Effector CD4-positive, alpha-beta T cell (primary cell): ENCODE measurements at regions not wholly inside any gene's neighbourhood (a gene's known extent, or its start where the extent isn't known, plus 50 kb on each side); places are given as distances from the start of the nearest gene placed in this dataset.

Source experiments
- DNase-seq: peaks from one replicate; pipeline ENCODE4 v3.0.0-alpha.2; 2020

DNA sequence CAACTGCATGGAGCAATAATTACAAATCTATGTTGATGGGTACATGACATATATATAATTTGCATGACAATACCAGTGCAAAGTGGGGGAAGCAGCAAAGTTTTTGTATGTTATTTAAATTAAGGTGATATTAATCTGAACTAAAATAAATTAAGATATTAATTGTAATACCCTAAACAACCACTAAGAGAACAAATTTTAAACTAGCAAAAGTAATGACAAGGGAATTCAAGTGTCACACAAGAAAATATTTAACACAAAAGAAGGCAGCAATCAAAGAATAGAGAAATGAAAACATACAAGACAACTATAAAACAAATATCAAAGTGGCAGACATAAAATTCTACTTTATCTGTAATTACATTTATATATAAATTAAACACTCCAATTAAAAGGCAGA, 2003.4 kb downstream of the MAT2B start:
- DNase-seq: no peak

DNA sequence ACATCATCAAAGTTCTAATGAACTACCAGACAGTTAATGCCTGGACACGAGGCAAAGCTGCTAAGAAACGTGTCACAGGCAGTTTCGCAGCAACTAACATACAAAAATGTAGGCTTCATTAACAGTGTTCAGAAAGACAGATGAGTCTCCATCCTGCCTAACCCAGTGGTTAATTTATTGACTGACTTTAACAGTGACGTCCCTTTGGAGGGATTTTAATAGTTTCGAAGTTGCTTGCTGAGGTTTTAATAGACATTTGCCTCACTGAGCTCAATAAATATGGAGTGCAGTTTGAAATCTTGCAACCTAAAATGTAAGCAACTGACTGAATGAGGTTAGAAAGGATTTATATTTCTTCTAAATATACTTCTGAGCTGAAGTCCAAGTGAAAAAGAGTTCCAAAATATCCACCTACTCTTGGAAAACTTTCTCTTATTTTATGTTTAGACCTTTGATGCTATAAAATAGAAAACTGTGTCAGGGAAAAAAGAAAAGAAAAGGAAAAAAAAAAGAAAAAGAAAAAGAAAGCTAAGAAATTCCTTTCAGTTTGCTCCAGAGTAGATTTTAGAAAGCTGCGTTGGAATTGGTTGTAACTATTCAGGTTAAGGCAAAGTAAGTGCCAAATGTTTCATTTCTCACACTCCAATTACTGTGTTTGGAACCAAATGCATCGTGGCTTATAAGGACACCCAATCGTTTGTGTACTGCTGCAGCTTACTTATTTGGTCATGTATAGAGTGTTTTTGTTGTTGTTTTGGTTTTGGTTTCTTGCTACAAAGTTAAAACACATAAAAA, 2016.6 kb downstream of the MAT2B start:
- no peak for DNase-seq

DNA sequence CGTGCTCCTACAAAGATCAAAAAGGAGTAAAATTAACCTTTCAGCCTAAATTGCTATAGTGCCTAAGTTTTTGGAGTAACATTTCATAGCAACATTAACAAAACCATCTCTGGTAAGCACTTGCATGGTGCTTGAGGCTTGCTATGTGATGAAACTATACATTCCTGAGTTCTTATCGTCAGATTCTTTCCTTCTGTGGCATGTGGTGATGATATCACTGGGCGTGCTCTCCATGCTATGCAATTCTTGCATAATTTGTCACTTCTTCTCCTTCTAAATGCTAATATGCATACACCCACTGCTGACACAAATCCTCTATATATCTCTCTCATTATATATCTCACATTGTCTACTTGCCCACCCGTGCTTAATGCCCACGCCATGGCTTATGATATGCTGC, 2019.9 kb downstream of the MAT2B start:
- DNase-seq: no peak

- no peak for DNase-seq
These were observed 2020.9 kb downstream of the MAT2B start for GRCh38 chr5:165526357-165526756.

DNA sequence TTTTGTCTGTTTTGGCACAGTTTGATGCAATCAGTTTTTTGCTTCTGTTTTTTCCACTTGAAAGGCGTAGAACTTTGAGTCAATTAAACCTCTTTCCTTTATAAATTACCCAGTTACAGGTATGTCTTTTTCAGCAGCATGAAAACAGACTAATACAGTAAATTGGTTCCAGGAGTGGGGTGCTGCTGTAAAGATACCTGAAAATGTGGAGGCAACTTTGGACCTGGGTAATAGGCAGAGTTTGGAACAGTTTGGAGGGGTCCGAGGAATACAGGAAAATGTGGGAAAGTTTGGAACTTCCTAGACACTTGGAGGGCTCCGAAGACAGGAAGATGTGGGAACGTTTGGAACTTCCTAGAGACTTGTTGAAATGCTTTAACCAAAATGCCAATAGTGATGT, 2022.2 kb downstream of the MAT2B start:
- no peak for DNase-seq

DNA sequence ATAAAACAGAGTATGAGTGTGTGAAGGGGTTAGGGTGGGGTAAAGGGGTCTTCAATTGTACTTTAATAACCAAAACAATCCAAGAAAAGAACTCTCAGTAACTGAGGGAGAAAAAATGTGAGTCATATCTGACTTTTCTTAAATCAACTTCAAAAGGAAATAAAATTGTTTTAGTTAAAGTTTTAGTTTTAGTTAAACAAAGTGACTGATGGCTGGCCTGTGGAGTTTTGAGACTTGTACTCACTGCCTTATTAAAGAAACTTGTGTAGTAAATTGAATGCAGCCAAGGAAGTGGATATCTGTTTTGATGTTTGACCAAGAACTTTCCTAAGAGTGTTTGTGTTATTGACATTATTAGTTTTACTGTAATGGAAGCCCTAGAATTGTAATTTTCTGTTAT, 2032.6 kb downstream of the MAT2B start:
- DNase-seq: no peak

DNA sequence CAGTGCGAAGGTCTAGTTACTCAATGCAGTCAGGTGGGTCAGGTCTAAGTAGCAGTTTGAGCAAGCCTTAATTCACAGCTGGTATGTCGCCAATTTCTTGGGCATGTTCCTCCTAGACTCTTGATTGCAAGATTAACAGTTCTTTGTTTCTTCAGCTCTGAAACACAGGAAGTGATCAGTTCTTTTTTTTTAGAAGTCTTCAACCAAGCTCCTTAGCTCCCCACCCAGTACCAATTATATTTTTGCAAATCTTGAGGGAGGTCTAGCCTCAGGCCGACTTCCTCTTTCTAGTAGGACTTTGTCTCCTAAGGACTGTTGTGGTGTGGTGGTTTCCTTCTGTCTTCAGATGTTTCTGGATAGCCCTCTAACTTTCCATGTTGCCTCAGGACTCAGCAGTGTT, 2054.2 kb downstream of the MAT2B start:
- no peak for DNase-seq

GRCh38 chr5:165560648-165561047, 2055.2 kb downstream of the MAT2B start:
- DNase-seq: no peak

GRCh38 chr5:165565911-165566310, 2060.5 kb downstream of the MAT2B start:
- DNase-seq: no peak

DNA sequence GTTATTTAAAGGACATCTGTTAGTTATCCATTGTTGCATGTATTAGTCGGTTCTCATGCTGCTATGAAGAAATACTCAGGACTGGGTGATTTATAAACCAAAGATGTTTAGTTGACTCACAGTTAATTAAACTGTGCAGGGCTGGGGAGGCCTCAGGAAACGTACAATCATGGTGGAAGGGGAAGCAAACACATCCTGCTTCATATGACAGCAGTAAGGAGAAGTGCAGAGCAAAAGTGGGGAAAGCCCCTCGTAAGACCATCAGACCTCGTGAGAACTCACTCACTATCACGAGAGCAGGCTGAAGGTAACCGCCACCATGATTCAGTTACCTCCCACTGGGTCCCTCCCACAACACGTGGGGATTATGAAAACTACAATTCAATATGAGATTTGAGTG, 2064.1 kb downstream of the MAT2B start:
- no peak for DNase-seq

GRCh38 chr5:165573445-165573844, 2068.0 kb downstream of the MAT2B start:
- DNase-seq: no peak

GRCh38 chr5:165574100-165574499, 2068.7 kb downstream of the MAT2B start:
- DNase-seq: no peak

DNA sequence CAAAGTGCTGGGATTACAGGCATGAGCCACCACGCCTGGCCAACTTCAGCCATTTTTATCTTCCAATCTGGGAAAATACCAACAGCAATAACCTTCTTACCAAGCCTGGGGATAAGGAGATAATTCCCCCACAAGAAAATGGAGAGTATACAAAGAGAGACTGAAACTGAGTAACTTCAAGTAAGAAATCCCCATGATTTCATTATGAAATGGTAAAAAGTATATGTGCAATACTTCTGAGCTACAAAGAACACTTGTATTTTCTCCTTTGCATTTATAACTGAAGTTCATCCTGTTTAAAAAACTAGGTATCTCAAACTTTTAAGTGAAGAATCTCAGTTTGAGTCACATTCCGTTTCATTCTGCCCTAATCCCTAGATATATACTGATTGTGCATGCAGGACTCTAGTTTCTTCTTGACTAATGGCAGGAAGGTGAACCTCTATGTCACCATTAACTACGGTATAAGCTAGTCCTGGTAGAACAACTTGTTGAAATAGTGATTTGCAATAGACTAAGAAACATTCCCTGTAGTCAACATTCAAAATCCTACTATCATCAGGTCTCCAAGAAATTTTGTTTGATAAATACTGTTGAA, 2071.4 kb downstream of the MAT2B start:
- DNase-seq: no peak

DNA sequence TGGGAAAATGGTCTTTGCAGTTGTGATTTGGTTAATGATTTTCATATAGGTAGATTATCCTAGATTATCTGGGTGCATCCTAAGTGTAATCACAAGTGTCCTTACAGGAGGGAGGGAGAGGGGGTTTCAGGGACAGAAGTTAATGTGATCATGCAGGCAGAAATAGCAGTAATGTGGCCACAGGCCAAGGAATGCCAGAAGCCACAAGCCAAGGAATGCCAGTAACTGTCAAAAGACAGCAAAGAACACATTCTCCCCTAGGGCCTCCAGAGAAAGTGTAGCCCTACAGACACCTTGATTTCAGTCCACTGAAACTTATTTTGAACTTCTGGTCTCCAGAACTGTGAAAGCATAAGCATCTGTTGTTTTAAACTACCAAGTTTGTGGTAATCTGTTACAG, 2074.5 kb downstream of the MAT2B start:
- DNase-seq: no peak

GRCh38 chr5:165594693-165595092, 2089.3 kb downstream of the MAT2B start:
- no peak for DNase-seq

DNA sequence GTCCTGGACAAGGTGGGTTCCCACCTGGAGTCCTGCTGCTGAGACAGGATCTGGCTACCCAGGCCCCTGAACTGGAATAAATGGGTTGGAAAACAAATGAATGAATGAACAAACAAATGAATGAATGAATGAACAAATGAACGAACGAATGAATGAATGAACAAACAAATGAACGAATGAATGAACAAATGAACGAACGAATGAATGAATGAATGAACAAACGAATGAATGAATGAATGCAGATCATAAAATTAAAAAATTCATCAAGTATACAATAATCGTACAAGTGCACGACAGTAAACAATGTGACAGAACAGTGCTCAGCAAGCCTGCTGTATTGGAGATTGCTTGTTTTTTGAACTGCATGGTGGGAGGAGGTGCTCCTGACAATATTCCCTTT, 2097.1 kb downstream of the MAT2B start:
- DNase-seq: no peak

DNA sequence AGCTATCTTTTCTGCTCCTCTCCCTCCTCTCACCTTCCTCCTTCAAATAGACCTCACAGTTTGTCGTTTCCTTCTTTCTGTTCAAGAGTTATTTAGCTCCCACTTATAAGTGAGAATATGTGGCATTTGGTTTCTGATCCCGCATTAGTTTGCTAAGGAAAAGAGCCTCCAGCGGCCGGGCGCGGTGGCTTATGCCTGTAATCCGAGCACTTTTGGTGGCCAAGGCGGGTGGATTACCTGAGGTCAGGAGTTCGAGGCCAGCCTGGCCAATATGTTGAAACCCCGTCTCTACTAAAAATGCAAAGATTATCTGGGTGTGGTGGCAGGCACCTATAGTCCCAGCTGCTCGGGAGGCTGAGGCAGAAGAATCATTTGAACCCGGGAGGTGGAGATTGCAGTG, 2101.6 kb downstream of the MAT2B start:
- DNase-seq: no peak

DNA sequence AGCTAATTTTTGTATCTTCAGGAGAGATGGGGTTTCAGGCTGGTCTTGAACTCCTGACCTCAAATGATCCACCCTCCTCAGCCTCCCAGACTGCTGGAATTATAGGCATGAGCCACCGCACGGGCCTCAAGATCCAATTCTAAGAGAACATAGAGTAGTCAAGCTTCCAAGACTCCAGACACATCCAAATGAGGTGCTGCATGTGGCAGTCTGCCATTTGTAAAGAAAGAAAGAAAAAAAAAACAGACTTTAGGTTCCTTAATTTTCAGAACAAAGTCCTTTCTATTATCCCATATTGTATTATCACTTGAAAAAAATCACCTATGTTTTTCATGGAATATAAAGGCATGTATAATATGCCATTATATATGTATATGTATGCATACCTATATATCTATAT, 2104.5 kb downstream of the MAT2B start:
- no peak for DNase-seq

- DNase-seq: no peak
These were observed 2111.3 kb downstream of the MAT2B start for GRCh38 chr5:165616490-165617405.

DNA sequence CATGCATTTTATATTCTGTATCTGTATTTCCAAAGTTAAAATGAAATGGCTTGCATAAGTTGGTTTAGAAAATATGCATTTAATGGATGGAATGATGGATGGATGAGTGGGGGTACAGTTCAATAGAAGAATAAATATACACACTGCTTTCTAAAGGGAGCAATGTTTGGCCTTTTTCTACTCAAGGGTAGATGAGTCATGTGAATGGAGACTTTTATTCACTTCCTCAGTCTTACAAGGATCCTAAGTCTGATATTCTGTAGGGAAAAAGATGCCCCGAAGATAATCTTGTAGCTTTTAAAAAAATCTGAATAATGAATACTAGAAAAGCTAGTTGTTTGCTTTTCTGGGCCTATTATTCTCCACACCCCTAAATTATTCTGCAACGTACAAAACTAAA, 2112.1 kb downstream of the MAT2B start:
- no peak for DNase-seq

DNA sequence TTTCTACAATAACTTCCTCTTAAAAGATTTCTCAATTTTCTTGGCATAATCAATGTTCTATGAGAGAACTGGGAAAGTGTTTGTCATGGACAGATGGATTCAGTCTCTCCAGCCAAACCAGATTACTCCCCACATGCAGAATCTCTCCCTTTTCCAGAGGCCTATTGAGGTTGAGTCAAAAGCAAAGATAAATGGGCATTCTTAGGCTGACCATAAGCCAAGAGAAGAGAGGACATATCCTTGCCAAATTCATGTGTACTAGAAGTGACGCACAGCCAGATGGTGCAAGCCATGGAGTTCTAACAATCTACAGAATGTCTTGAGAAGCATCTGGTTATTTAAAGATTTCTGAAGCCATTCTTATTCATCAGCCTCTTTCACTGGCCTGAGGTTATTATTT, 2115.0 kb downstream of the MAT2B start:
- no peak for DNase-seq

DNA sequence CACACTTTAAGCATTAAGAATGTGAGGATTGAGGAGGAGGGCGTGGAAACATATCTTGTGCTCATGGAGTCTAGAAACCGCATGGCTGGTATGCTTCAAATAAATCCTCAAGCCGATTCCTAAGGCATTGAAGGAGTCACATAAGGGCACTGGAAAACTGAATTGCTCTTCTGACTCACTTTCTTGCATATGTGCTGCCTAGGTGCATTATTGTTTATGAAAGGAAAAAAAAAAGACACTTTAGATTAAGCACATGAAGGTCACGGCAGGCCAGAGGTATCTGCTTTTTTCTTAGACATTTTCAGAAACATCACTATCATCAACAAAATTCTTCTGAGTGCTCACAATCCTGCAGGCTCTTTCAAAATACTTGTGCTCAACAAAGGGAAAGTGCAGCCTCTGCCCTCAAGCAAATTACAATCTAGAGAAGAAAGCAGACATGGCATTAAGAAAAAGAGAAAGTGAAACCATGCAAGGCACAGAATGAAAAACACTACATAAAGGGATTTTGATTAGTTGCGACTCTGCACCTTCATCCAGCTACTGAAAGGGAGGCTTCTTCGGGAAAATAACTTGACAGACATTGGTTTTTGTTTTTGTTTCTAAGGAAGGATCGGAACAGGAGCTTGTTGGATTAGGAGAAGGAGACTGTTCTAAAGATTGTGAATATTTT, 2117.6 kb downstream of the MAT2B start:
- DNase-seq: no peak
